GM12891 (cell line): ENCODE measurements at regions not wholly inside any gene's neighbourhood (a gene's known extent, or its start where the extent isn't known, plus 50 kb on each side); places are given as distances from the start of the nearest gene placed in this dataset.
"Not testable (repeated sequence)": the region's sequence is repeated elsewhere in the genome, so short reads cannot be mapped to it uniquely, and the experiment has no call there.

ENCODE experiments used
- PAX5 ChIP-seq: IDR thresholded peaks from 2 replicates; pipeline ENCODE4 v1.6.1; 2011; ENCODE audit warnings: low read length, moderate library complexity, mild to moderate bottlenecking; ENCODE audit not compliant: insufficient read depth, severe bottlenecking
- POLR2A ChIP-seq: IDR thresholded peaks from 2 replicates; pipeline ENCODE4 v1.6.1; 2011; ENCODE audit warnings: low read depth, low read length, control low read depth
- POLR2AphosphoS5 ChIP-seq: IDR thresholded peaks from 2 replicates; pipeline ENCODE4 v1.6.1; 2011; ENCODE audit warnings: low read depth, low read length, control low read depth
- POU2F2 ChIP-seq: IDR thresholded peaks from 2 replicates; pipeline ENCODE4 v1.6.1; 2011; ENCODE audit warnings: low read depth, mild to moderate bottlenecking, control low read depth, low read length, moderate library complexity

GRCh38 chr6:43925636-43926139, 155.7 kb downstream of the VEGFA start:
- not testable (repeated sequence) for TF ChIP-seq POLR2A, PAX5, POLR2AphosphoS5, POU2F2
